Activated CD8-positive, alpha-beta memory T cell treated with anti-CD3 and anti-CD28 coated beads, Interleukin-2, amount 10 ng/mL, durations not matched to agents 7 days and 5 days (primary cell): ENCODE measurements at regions not wholly inside any gene's neighbourhood (a gene's known extent, or its start where the extent isn't known, plus 50 kb on each side); places are given as distances from the start of the nearest gene placed in this dataset.

Experiments
- ATAC-seq: fragments of 150-1000 bp; cut with Tn5 transposase; one replicate; pipeline ENCODE4 v1.10.0; 2021; ENCODE audit warnings: moderate library complexity
- CTCF ChIA-PET: fragments of 350-600 bp; sonication (Branson Sonifier 250); formaldehyde crosslinking; loops from one replicate; lab custom pipeline; 2021; ENCODE audit warnings: antibody characterized with exemption; lab: Charles Lee
- DNase-seq: peaks from one replicate; pipeline ENCODE4 v3.0.0-alpha.2; 2020
- H3K27ac Mint-ChIP-seq: one replicate; pipeline ENCODE4 v1.8.0; 2021; ENCODE audit warnings: mild to moderate bottlenecking, mixed read lengths
- H3K27me3 Mint-ChIP-seq: one replicate; pipeline ENCODE4 v1.8.0; 2021; ENCODE audit warnings: mixed read lengths
- H3K36me3 Mint-ChIP-seq: one replicate; pipeline ENCODE4 v1.8.0; 2021; ENCODE audit warnings: mild to moderate bottlenecking, mixed read lengths
- H3K4me1 Mint-ChIP-seq: one replicate; pipeline ENCODE4 v1.8.0; 2021; ENCODE audit warnings: mixed read lengths
- H3K4me3 Mint-ChIP-seq: one replicate; pipeline ENCODE4 v1.8.0; 2021; ENCODE audit warnings: mild to moderate bottlenecking, moderate library complexity, mixed read lengths
- H3K9me3 Mint-ChIP-seq: one replicate; pipeline ENCODE4 v1.8.0; 2022; ENCODE audit warnings: low read depth, mixed read lengths

DNA sequence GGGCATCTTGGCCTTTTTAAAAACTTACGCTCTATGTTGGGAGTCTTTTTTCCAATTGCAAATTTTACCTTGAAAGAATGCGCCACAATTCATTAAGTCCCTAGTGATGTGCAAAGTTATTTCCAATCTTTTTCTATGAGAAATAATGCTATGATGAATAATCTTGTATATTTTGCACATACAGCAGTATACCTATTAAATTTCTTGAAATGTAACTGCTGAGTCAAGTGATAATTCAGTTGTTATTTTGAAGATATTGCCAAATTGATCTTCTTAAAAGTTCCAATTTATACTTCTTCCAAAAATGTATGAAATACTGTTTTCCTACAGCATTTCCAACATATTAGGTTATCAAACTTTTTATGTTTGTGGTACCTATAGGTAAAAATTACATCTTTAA lies 92.8 kb upstream of the PPP2R2B start:
- DNase-seq (no peak), ATAC-seq (no peak)
- Mint-ChIP-seq H3K27me3 (peaks cover 16% of the 10 kb centered on the region), H3K4me1 (no peaks in the 10 kb centered on the region), H3K27ac (no peak overlapping the region), H3K36me3 (no peaks in the 10 kb centered on the region), H3K4me3 (no peak overlapping the region), H3K9me3 (no peaks in the 10 kb centered on the region)
- CTCF ChIA-PET: interaction anchor here (1.1 kb wide), 1 partner anchor 429 kb away, joined by 3 read pairs; no protein-coding TSS in a partner anchor

- ATAC-seq (no peak), DNase-seq (no peak)
- CTCF ChIA-PET: interaction anchor here (1.4 kb wide), 1 partner anchor 21 kb away, joined by 3 read pairs; no protein-coding TSS in a partner anchor
- H3K27ac Mint-ChIP-seq: no peak overlapping the region
- no peak overlapping the region for H3K4me3 Mint-ChIP-seq
- no peaks in the 10 kb centered on the region for H3K36me3 Mint-ChIP-seq
- peaks cover 22% of the 10 kb centered on the region for H3K27me3 Mint-ChIP-seq
- H3K4me1 Mint-ChIP-seq: no peaks in the 10 kb centered on the region
- peaks cover 12% of the 10 kb centered on the region for H3K9me3 Mint-ChIP-seq
Measured at GRCh38 chr5:146986469-146986868, 107.9 kb upstream of the PPP2R2B start.

GRCh38 chr5:146993876-146994530 lies 115.4 kb upstream of the PPP2R2B start:
- Mint-ChIP-seq H3K9me3 (no peaks in the 10 kb centered on the region), H3K4me1 (no peaks in the 10 kb centered on the region), H3K4me3 (no peak overlapping the region), H3K27ac (no peak overlapping the region), H3K27me3 (peaks cover 2% of the 10 kb centered on the region), H3K36me3 (no peaks in the 10 kb centered on the region)
- CTCF ChIA-PET: no interaction called here
- no peak for ATAC-seq
- no peak for DNase-seq

DNA sequence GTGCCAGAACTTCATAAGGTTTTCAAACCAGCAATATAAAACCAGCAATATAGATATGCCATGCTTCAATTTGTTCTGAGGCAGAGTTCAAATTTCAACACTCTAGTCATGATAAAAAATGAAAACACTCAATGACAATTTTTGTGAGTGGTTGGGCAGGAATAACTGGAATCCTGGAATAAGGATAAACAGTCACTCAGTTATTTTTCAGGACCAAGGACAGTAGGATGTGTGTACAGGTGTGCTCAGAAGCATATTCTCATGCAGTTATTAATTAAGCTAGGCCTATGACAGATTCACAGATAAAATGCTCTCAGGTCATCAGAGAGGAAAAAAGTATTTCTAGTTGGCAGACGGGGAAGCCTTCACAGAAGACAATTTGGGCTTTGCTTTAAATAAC lies 117.3 kb upstream of the PPP2R2B start:
- peaks cover 4% of the 10 kb centered on the region for H3K27me3 Mint-ChIP-seq
- DNase-seq (no peak), ATAC-seq (no peak)
- no peaks in the 10 kb centered on the region for H3K36me3 Mint-ChIP-seq
- no peaks in the 10 kb centered on the region for H3K4me1 Mint-ChIP-seq
- H3K9me3 Mint-ChIP-seq: no peaks in the 10 kb centered on the region
- no peak overlapping the region for H3K4me3 Mint-ChIP-seq
- CTCF ChIA-PET: no interaction called here
- H3K27ac Mint-ChIP-seq: no peak overlapping the region

GRCh38 chr5:147015405-147015804 lies 136.8 kb upstream of the PPP2R2B start:
- Mint-ChIP-seq H3K36me3 (no peaks in the 10 kb centered on the region), H3K9me3 (no peaks in the 10 kb centered on the region), H3K27me3 (peaks cover 7% of the 10 kb centered on the region), H3K4me3 (no peak overlapping the region), H3K27ac (no peak overlapping the region), H3K4me1 (no peaks in the 10 kb centered on the region)
- CTCF ChIA-PET: no interaction called here
- no peak for ATAC-seq
- DNase-seq: no peak

GRCh38 chr5:147017191-147017590 lies 138.6 kb upstream of the PPP2R2B start:
- CTCF ChIA-PET: no interaction called here
- H3K36me3 Mint-ChIP-seq: no peaks in the 10 kb centered on the region
- peaks cover 15% of the 10 kb centered on the region for H3K27me3 Mint-ChIP-seq
- no peak for DNase-seq
- no peak overlapping the region for H3K4me3 Mint-ChIP-seq
- H3K4me1 Mint-ChIP-seq: no peaks in the 10 kb centered on the region
- H3K9me3 Mint-ChIP-seq: no peaks in the 10 kb centered on the region
- no peak overlapping the region for H3K27ac Mint-ChIP-seq
- ATAC-seq: no peak

DNA sequence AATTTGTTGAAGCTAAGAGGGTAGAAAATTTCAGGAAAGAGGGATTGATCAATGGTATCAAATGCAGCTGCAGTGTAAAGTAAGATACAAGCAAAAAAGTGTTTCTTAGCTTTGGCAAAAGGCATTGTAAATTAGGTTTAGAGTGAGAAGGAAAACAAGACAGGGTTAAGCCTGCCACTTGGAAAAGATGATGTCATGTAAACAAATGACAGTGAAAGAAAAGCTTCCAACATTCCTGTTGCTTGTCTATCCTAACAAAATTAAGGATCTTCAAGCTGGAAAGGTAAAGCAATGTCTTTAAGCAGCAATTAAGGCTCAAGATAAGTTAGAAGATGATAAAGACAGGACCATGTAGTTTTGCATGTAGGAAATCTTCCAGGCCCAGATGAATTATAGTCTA lies 139.1 kb upstream of the PPP2R2B start:
- no peak overlapping the region for H3K4me3 Mint-ChIP-seq
- DNase-seq: no peak
- no peak overlapping the region for H3K27ac Mint-ChIP-seq
- H3K27me3 Mint-ChIP-seq: peaks cover 15% of the 10 kb centered on the region
- no peaks in the 10 kb centered on the region for H3K36me3 Mint-ChIP-seq
- CTCF ChIA-PET: no interaction called here
- H3K9me3 Mint-ChIP-seq: no peaks in the 10 kb centered on the region
- no peaks in the 10 kb centered on the region for H3K4me1 Mint-ChIP-seq
- no peak for ATAC-seq

DNA sequence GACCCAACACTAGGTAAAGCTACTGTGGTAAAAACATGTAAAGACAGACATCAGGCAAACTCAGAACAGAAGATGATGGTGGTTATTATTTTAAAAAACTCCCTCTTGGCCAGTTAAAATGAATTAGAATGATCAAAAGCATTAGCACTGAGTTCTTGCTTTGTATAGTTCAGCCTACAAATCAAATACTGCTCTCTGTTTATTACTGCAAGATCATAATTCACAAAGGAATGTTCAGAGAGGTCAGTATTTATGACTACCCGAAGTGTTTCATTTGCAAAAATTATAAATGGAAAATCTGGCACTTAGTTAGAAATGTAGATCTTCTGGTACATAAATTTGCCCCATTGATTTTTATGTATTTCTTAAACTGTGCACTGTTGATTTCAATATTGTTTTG lies 140.3 kb upstream of the PPP2R2B start:
- H3K4me3 Mint-ChIP-seq: no peak overlapping the region
- no peaks in the 10 kb centered on the region for H3K9me3 Mint-ChIP-seq
- CTCF ChIA-PET: no interaction called here
- H3K36me3 Mint-ChIP-seq: no peaks in the 10 kb centered on the region
- peaks cover 15% of the 10 kb centered on the region for H3K27me3 Mint-ChIP-seq
- no peak for DNase-seq
- H3K27ac Mint-ChIP-seq: no peak overlapping the region
- no peak for ATAC-seq
- H3K4me1 Mint-ChIP-seq: no peaks in the 10 kb centered on the region

DNA sequence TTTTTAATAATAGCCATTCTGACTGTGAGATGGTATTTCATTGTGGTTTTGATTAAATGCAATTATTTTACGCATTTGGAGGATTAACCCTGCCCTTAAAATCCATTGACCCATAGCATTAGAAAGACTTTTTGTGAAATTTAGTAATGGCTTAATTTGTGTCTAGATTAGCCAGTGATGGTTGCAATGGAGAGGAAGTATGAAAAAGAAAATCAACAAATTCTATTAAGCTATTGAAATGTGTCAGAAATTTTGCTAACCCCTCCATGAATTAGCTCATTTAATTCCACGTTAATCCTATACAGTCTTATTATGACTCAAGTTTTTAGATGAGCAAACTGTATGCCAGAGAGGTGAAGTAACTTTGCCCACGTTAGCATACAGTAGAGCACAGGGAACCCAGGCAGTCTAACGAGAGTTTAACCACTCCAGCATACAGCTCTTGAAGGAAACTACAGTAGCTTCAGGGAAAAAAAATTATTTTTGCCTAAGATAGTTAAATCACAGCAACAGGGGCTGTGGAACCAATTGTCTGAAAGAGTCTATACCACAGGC lies 158.2 kb upstream of the PPP2R2B start:
- Mint-ChIP-seq H3K4me1 (peaks cover 2% of the 10 kb centered on the region), H3K36me3 (no peaks in the 10 kb centered on the region), H3K27me3 (peaks cover 9% of the 10 kb centered on the region), H3K9me3 (no peaks in the 10 kb centered on the region), H3K27ac (no peak overlapping the region), H3K4me3 (no peak overlapping the region)
- DNase-seq (no peak), ATAC-seq (no peak)
- CTCF ChIA-PET: no interaction called here

GRCh38 chr5:147037515-147038205 lies 159.1 kb upstream of the PPP2R2B start:
- no peak overlapping the region for H3K4me3 Mint-ChIP-seq
- no peaks in the 10 kb centered on the region for H3K9me3 Mint-ChIP-seq
- DNase-seq: no peak
- no peaks in the 10 kb centered on the region for H3K36me3 Mint-ChIP-seq
- H3K27ac Mint-ChIP-seq: no peak overlapping the region
- CTCF ChIA-PET: no interaction called here
- peaks cover 12% of the 10 kb centered on the region for H3K27me3 Mint-ChIP-seq
- no peak for ATAC-seq
- H3K4me1 Mint-ChIP-seq: peaks cover 2% of the 10 kb centered on the region

GRCh38 chr5:147040856-147041255 lies 162.3 kb upstream of the PPP2R2B start:
- DNase-seq (no peak), ATAC-seq (no peak)
- CTCF ChIA-PET: no interaction called here
- no peak overlapping the region for H3K27ac Mint-ChIP-seq
- H3K27me3 Mint-ChIP-seq: peaks cover 8% of the 10 kb centered on the region
- no peaks in the 10 kb centered on the region for H3K36me3 Mint-ChIP-seq
- peaks cover 2% of the 10 kb centered on the region for H3K4me1 Mint-ChIP-seq
- H3K4me3 Mint-ChIP-seq: no peak overlapping the region
- no peaks in the 10 kb centered on the region for H3K9me3 Mint-ChIP-seq

DNA sequence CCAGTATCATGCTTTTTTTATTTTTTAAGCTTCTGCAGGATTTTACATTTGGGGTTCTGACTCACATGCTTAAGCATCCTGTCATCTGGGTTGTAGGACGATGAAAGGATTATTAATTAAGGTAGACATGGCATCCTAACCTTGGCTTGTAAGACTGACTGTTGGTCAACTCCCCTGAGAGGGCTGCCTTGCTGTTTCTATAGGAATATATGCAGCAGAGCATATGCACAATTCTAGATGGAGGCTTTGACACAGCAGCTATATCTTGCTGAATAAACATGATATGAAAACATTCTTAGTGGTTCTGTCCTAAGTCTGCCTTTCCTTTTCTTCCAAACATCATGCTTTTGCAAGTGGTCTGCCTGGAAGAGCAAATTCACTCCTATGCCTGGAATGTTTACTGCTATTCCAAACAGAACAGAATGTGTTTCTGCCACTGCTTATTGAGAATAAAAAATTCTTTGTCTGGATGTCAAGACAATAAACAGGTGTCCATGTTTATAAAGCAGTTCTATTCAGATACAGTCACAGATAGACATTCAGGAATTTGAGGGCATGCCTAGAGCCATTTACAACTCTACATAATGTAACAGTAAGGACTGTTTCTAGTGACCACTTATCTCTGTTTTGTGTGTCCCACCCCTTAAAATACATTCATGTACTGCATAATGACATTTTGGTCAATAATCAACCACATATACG lies 166.2 kb upstream of the PPP2R2B start:
- ATAC-seq (no peak), DNase-seq (no peak)
- no peaks in the 10 kb centered on the region for H3K4me1 Mint-ChIP-seq
- no peaks in the 10 kb centered on the region for H3K9me3 Mint-ChIP-seq
- no peak overlapping the region for H3K4me3 Mint-ChIP-seq
- H3K27ac Mint-ChIP-seq: no peak overlapping the region
- CTCF ChIA-PET: no interaction called here
- no peaks in the 10 kb centered on the region for H3K36me3 Mint-ChIP-seq
- H3K27me3 Mint-ChIP-seq: peaks cover 16% of the 10 kb centered on the region

- Mint-ChIP-seq H3K9me3 (no peaks in the 10 kb centered on the region), H3K4me3 (no peak overlapping the region), H3K4me1 (no peaks in the 10 kb centered on the region), H3K27me3 (peaks cover 16% of the 10 kb centered on the region), H3K27ac (no peak overlapping the region), H3K36me3 (no peaks in the 10 kb centered on the region)
- CTCF ChIA-PET: no interaction called here
- DNase-seq (no peak), ATAC-seq (no peak)
Measured at GRCh38 chr5:147045290-147045689, 166.7 kb upstream of the PPP2R2B start.

GRCh38 chr5:147046281-147046680 lies 167.7 kb upstream of the PPP2R2B start:
- Mint-ChIP-seq H3K4me1 (no peaks in the 10 kb centered on the region), H3K36me3 (no peaks in the 10 kb centered on the region), H3K9me3 (no peaks in the 10 kb centered on the region), H3K27me3 (peaks cover 16% of the 10 kb centered on the region), H3K27ac (no peak overlapping the region), H3K4me3 (no peak overlapping the region)
- no peak for ATAC-seq
- no peak for DNase-seq
- CTCF ChIA-PET: no interaction called here
